PC-3 (cell line): ENCODE measurements at regions not wholly inside any gene's neighbourhood (a gene's known extent, or its start where the extent isn't known, plus 50 kb on each side); places are given as distances from the start of the nearest gene placed in this dataset.

Source experiments
- EZH2 ChIP-seq: fragments of 300-600 bp; sonication (generic); IDR thresholded peaks from one replicate; pipeline ENCODE4 v1.6.1; 2017; ENCODE audit warnings: antibody characterized with exemption, mild to moderate bottlenecking, low read length; ENCODE audit not compliant: unreplicated experiment
- TF ChIP-seq, protein P1 (sequence below): fragments of 300-600 bp; sonication (generic); conservative IDR thresholded peaks from 2 replicates; pipeline ENCODE4 v1.5.1; 2017; ENCODE audit warnings: antibody characterized with exemption, low read depth, mild to moderate bottlenecking, low read length

- TF ChIP-seq, protein P1, sequence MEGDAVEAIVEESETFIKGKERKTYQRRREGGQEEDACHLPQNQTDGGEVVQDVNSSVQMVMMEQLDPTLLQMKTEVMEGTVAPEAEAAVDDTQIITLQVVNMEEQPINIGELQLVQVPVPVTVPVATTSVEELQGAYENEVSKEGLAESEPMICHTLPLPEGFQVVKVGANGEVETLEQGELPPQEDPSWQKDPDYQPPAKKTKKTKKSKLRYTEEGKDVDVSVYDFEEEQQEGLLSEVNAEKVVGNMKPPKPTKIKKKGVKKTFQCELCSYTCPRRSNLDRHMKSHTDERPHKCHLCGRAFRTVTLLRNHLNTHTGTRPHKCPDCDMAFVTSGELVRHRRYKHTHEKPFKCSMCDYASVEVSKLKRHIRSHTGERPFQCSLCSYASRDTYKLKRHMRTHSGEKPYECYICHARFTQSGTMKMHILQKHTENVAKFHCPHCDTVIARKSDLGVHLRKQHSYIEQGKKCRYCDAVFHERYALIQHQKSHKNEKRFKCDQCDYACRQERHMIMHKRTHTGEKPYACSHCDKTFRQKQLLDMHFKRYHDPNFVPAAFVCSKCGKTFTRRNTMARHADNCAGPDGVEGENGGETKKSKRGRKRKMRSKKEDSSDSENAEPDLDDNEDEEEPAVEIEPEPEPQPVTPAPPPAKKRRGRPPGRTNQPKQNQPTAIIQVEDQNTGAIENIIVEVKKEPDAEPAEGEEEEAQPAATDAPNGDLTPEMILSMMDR: no peak
- TF ChIP-seq EZH2: no peak
Measured at GRCh38 chr15:94056314-94056713, 175.0 kb upstream of the MCTP2 start.
